GM12892 (cell line): ENCODE measurements at regions not wholly inside any gene's neighbourhood (a gene's known extent, or its start where the extent isn't known, plus 50 kb on each side); places are given as distances from the start of the nearest gene placed in this dataset.

Source experiments
- POLR2A ChIP-seq: IDR thresholded peaks from 2 replicates; pipeline ENCODE4 v1.6.1; 2011; ENCODE audit warnings: low read depth, low read length, control low read depth
- POLR2AphosphoS5 ChIP-seq: IDR thresholded peaks from 2 replicates; pipeline ENCODE4 v1.6.1; 2011; ENCODE audit warnings: low read depth, low read length, control low read depth

DNA sequence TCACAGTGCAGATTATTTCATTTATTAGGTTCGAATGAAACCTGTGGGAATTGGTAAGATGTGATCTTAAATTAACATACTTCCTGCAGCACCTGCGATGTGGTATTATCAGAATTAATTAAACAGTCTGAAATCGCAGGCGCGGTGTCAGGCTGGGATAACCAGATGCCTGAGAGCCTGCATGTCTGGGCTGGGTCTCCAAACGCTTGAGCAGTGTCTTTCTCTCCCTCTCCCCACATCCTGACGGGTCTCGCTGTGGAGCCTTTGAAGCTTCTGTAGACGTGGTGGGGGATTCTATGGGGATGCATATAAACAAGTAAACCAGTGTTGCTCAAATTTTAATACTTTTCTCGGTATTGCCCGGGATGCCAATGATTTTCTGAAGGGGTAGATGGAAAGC, 366.2 kb upstream of the SPRED2 start:
- no peak for TF ChIP-seq POLR2A
- TF ChIP-seq POLR2AphosphoS5 = no peak
